GM12878 (cell line): ENCODE measurements at regions not wholly inside any gene's neighbourhood (a gene's known extent, or its start where the extent isn't known, plus 50 kb on each side); places are given as distances from the start of the nearest gene placed in this dataset.

Experiments used
- ATAC-seq: fragments of 200-7000 bp; cut with Tn5 transposase; 3 replicates; pipeline ENCODE4 v1.9.1; 2020; ENCODE audit warnings: mild to moderate bottlenecking, moderate library complexity
- BruUV-seq: library from RNA; stranded (reverse); fragments of 400-500 nt; replicated peaks from 2 replicates; lab custom pipeline; 2021; lab: Mats Ljungman, UMichigan
- CTCF ChIA-PET: fragments of 300-600 bp; sonication (Branson Sonifier 250); formaldehyde crosslinking; extraction: SDS; loops from one replicate; lab custom pipeline; 2021; ENCODE audit warnings: inconsistent platforms; lab: Yijun Ruan, JAX
- POLR2A ChIA-PET: fragments of 350-600 bp; formaldehyde crosslinking; extraction: SDS; loops from one replicate; lab custom pipeline; 2021; ENCODE audit warnings: inconsistent platforms; lab: Charles Lee
- RAD21 ChIA-PET: fragments of 300-600 bp; sonication (Branson Sonifier 250); formaldehyde crosslinking; loops from one replicate; lab custom pipeline; 2023; ENCODE audit warnings: antibody characterized with exemption; ENCODE audit not compliant: unreplicated experiment; lab: Charles Lee
- SMC1A ChIA-PET: fragments of 300-600 bp; sonication (Branson Sonifier 250); formaldehyde crosslinking; loops from one replicate; lab custom pipeline; 2023; ENCODE audit not compliant: unreplicated experiment, uncharacterized antibody; lab: Charles Lee
- DNase-seq: peaks from one replicate; pipeline ENCODE4 v3.0.0-alpha.2; 2011; ENCODE audit warnings: low read depth, low spot score
- FAIRE-seq: peaks from 3 replicates; lab custom pipeline; 2011; peaks lifted over from hg19 to GRCh38; lab: Jason Lieb, UNC
- H2AFZ ChIP-seq: 2 replicates; pipeline ENCODE4 v1.6.0; 2011; ENCODE audit warnings: low read depth, low read length, control low read depth; ENCODE audit not compliant: control insufficient read depth
- H3K27ac ChIP-seq: 2 replicates; pipeline ENCODE4 v1.5.1; 2011; ENCODE audit warnings: control low read depth; ENCODE audit not compliant: control insufficient read depth, insufficient read depth
- H3K27me3 ChIP-seq, 2 experiments: replicated peaks in 1 of 2; 2 replicates each; pipeline versions ENCODE4 v1.6.0 to v1.6.1; 2011; ENCODE audit warnings: low read length in 1 of 2; ENCODE audit not compliant: control insufficient read depth in 2 of 2, insufficient read depth in 2 of 2
- H3K36me3 ChIP-seq, 2 experiments: 2 replicates each; pipeline ENCODE4 v1.5.1; 2011; ENCODE audit warnings: low read length in 1 of 2; ENCODE audit not compliant: control insufficient read depth in 2 of 2, insufficient read depth in 2 of 2
- H3K4me1 ChIP-seq: 2 replicates; pipeline ENCODE4 v1.6.1; 2011; ENCODE audit warnings: mild to moderate bottlenecking, low read length, moderate library complexity, mixed read lengths; ENCODE audit not compliant: control insufficient read depth, insufficient read depth
- H3K4me2 ChIP-seq: 2 replicates; pipeline ENCODE4 v1.6.0; 2011; ENCODE audit warnings: control low read depth; ENCODE audit not compliant: control insufficient read depth, insufficient read depth
- H3K4me3 ChIP-seq: fragments of 200-600 bp; sonication (generic); 2 replicates; pipeline ENCODE4 v1.5.1; 2016
- H3K79me2 ChIP-seq: 2 replicates; pipeline ENCODE4 v1.6.0; 2011; ENCODE audit warnings: low read length; ENCODE audit not compliant: control insufficient read depth, insufficient read depth
- H3K9ac ChIP-seq: 2 replicates; pipeline ENCODE4 v1.8.0; 2011; ENCODE audit warnings: low read length, control low read depth, mixed read lengths; ENCODE audit not compliant: control insufficient read depth, insufficient read depth
- H3K9me3 ChIP-seq: replicated peaks from 3 replicates; pipeline ENCODE4 v1.5.1; 2011; ENCODE audit warnings: mild to moderate bottlenecking, low read length; ENCODE audit not compliant: control insufficient read depth, insufficient read depth
- H4K20me1 ChIP-seq: 2 replicates; pipeline ENCODE4 v1.6.0; 2011; ENCODE audit not compliant: control insufficient read depth, insufficient read depth
- ASH2L ChIP-seq: fragments of 300-600, 200-600 bp; sonication (generic); IDR thresholded peaks from 2 replicates; pipeline ENCODE4 v1.6.1; 2017; ENCODE audit warnings: low read depth, mild to moderate bottlenecking, borderline replicate concordance
- BACH1 ChIP-seq: fragments of 450-650 bp; IDR thresholded peaks from 2 replicates; pipeline ENCODE4 v1.6.1; 2017; ENCODE audit warnings: mild to moderate bottlenecking, borderline replicate concordance
- E2F4 ChIP-seq: IDR thresholded peaks from 2 replicates; pipeline ENCODE4 v1.6.1; 2012; ENCODE audit warnings: low read depth, low read length, improper control_type of control experiment
- IRF4 ChIP-seq: IDR thresholded peaks from 2 replicates; pipeline ENCODE4 v1.6.1; 2011; ENCODE audit warnings: low read depth, low read length
- LARP7 ChIP-seq: fragments of 450-650 bp; IDR thresholded peaks from 2 replicates; pipeline ENCODE4 v1.6.1; 2017; ENCODE audit warnings: mild to moderate bottlenecking
- POLR2AphosphoS2 ChIP-seq: IDR thresholded peaks from 2 replicates; pipeline ENCODE4 v1.6.1; 2011; ENCODE audit warnings: low read depth, mild to moderate bottlenecking, low read length, improper control_type of control experiment, moderate library complexity
- TBL1XR1 ChIP-seq: IDR thresholded peaks from 2 replicates; pipeline ENCODE4 v1.6.1; 2012; ENCODE audit warnings: low read depth, low read length, improper control_type of control experiment
- TCF12 ChIP-seq: IDR thresholded peaks from 2 replicates; pipeline ENCODE4 v1.6.1; 2011; ENCODE audit warnings: low read depth, mild to moderate bottlenecking, low read length
- WGBS: methylation state at CpG from one replicate; pipeline ENCODE4 v1.1.6; 2016; ENCODE audit warnings: low lambda C conversion rate; ENCODE audit not compliant: insufficient replicate concordance, insufficient coverage; ENCODE audit errors: missing lambda C conversion rate; 5-methylcytosine and 5-hydroxymethylcytosine counted together
- in situ Hi-C: fragments of 300-500 bp; cut with MboI; formaldehyde crosslinking; loops from 9 replicates; pipeline ENCODE4 v1.14.3; 2018; ENCODE audit warnings: mixed read lengths
- intact Hi-C: fragments of 100-400 bp; cut with micrococcal nuclease; formaldehyde crosslinking; loops from one replicate; pipeline ENCODE4 v1.14.2; 2022; ENCODE audit not compliant: unreplicated experiment
- TF ChIP-seq, protein P1 (sequence below): IDR thresholded peaks from 2 replicates; pipeline ENCODE4 v1.6.1; 2012; ENCODE audit warnings: improper control_type of control experiment, low read depth, low read length; ENCODE audit not compliant: insufficient replicate concordance

- TF ChIP-seq BACH1 = no peak
- no peak for TF ChIP-seq TCF12
- no peak for TF ChIP-seq TBL1XR1
- TF ChIP-seq POLR2AphosphoS2 = no peak
- TF ChIP-seq LARP7 = no peak
- TF ChIP-seq, all 136 proteins: peak for 0
These were observed 523.3 kb downstream of the GLRX3 start (continued) for GRCh38 chr10:130659528-130659927.

DNA sequence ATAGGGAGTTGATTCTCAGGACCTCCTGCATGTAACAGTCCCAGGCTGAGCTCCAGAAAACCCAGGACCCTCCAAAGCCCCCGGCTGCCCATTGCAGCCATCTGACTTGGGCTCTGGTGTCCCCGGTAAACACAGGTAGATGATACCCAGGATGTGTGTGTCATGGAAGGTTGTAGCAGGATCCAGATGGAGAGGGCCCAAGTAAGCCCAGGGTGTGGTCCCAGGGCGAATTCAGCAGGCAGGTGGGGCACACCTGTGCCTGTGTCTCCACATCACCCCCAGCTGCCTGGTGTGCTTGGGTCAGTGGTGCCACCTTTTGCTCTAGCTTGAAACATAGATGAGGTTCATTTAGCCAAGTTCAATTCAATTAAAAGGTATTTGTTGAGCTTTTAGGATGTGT, 524.1 kb downstream of the GLRX3 start:
- FAIRE-seq (no peak), ATAC-seq (no peak), DNase-seq (no peak)
- H3K4me1 ChIP-seq = no peaks in the 10 kb centered on the region
- no peaks in the 10 kb centered on the region; the same call in 2 of the 3 replicates for H3K9me3 ChIP-seq
- no peak overlapping the region for H2AFZ ChIP-seq
- no peak overlapping the region for H3K27ac ChIP-seq
- WGBS = 5% methylated on average over 3 of the region's 3 CpGs
- ChIA-PET CTCF (interaction anchor here (0.6 kb wide), 1 partner anchor 34 kb away, joined by 3 read pairs; no protein-coding TSS in a partner anchor), RAD21 (no interaction called here), POLR2A (no interaction called here), SMC1A (no interaction called here)
- no peaks in the 10 kb centered on the region for H4K20me1 ChIP-seq
- TF ChIP-seq E2F4 (no peak), ASH2L (no peak), IRF4 (no peak)
- TF ChIP-seq, protein P1, sequence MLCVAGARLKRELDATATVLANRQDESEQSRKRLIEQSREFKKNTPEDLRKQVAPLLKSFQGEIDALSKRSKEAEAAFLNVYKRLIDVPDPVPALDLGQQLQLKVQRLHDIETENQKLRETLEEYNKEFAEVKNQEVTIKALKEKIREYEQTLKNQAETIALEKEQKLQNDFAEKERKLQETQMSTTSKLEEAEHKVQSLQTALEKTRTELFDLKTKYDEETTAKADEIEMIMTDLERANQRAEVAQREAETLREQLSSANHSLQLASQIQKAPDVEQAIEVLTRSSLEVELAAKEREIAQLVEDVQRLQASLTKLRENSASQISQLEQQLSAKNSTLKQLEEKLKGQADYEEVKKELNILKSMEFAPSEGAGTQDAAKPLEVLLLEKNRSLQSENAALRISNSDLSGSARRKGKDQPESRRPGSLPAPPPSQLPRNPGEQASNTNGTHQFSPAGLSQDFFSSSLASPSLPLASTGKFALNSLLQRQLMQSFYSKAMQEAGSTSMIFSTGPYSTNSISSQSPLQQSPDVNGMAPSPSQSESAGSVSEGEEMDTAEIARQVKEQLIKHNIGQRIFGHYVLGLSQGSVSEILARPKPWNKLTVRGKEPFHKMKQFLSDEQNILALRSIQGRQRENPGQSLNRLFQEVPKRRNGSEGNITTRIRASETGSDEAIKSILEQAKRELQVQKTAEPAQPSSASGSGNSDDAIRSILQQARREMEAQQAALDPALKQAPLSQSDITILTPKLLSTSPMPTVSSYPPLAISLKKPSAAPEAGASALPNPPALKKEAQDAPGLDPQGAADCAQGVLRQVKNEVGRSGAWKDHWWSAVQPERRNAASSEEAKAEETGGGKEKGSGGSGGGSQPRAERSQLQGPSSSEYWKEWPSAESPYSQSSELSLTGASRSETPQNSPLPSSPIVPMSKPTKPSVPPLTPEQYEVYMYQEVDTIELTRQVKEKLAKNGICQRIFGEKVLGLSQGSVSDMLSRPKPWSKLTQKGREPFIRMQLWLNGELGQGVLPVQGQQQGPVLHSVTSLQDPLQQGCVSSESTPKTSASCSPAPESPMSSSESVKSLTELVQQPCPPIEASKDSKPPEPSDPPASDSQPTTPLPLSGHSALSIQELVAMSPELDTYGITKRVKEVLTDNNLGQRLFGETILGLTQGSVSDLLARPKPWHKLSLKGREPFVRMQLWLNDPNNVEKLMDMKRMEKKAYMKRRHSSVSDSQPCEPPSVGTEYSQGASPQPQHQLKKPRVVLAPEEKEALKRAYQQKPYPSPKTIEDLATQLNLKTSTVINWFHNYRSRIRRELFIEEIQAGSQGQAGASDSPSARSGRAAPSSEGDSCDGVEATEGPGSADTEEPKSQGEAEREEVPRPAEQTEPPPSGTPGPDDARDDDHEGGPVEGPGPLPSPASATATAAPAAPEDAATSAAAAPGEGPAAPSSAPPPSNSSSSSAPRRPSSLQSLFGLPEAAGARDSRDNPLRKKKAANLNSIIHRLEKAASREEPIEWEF = no peak
- H3K36me3 ChIP-seq = no peaks in the 10 kb centered on the region
- H3K4me3 ChIP-seq = no peak overlapping the region
- H3K79me2 ChIP-seq = no peaks in the 10 kb centered on the region
- intact Hi-C loops (no loop called here), in situ Hi-C loops (no loop called here)
- H3K9ac ChIP-seq = no peak overlapping the region
- H3K27me3 ChIP-seq = no peaks in the 10 kb centered on the region
- BruUV-seq = no TSS peak
- H3K4me2 ChIP-seq = no peak overlapping the region
